ENCODE measurements at regions not wholly inside any gene's neighbourhood (a gene's known extent, or its start where the extent isn't known, plus 50 kb on each side); places are given as distances from the start of the nearest gene placed in this dataset.

- Mint-ChIP-seq H3K27me3 (no peaks in the 10 kb centered on the region), H3K36me3 (ENCODE audit: low read depth) (no peaks in the 10 kb centered on the region), H3K27ac (no peak overlapping the region), H3K9me3 (no peaks in the 10 kb centered on the region), H3K4me3 (no peak overlapping the region), H3K4me1 (no peaks in the 10 kb centered on the region)
- no peak for TF ChIP-seq CTCF (IDR thresholded peaks at IDR 0.05)
- CTCF ChIA-PET, result no interaction called here
- POLR2A ChIA-PET, result no interaction called here
- intact Hi-C loops (cut with micrococcal nuclease), result no loop called here
- DNase-seq (no peak), ATAC-seq (ENCODE audit: low read depth) (no peak)
These were observed 264.9 kb upstream of the TPM1 start for GRCh38 chr15:62777671-62778070.

- POLR2A ChIA-PET, result no interaction called here
- TF ChIP-seq CTCF (IDR thresholded peaks at IDR 0.05), result no peak
These were observed 263.3 kb upstream of the TPM1 start for GRCh38 chr15:62779036-62779770.

GRCh38 chr15:62779899-62780298, 262.6 kb upstream of the TPM1 start:
- no peak for DNase-seq
- Mint-ChIP-seq H3K36me3 (ENCODE audit: low read depth) (no peaks in the 10 kb centered on the region), H3K27ac (no peak overlapping the region), H3K9me3 (no peaks in the 10 kb centered on the region), H3K4me1 (no peaks in the 10 kb centered on the region), H3K4me3 (no peak overlapping the region), H3K27me3 (no peaks in the 10 kb centered on the region)
- ChIA-PET POLR2A (no interaction called here), CTCF (no interaction called here)
- no peak for ATAC-seq (ENCODE audit: low read depth)
- intact Hi-C loops (cut with micrococcal nuclease), result no loop called here
- no peak for TF ChIP-seq CTCF (IDR thresholded peaks at IDR 0.05)

More at GRCh38 chr15:62779036-62779770, 263.3 kb upstream of the TPM1 start:
- no peak for ATAC-seq (ENCODE audit: low read depth)
- Mint-ChIP-seq H3K4me3 (no peak overlapping the region), H3K36me3 (ENCODE audit: low read depth) (no peaks in the 10 kb centered on the region), H3K4me1 (no peaks in the 10 kb centered on the region), H3K27ac (no peak overlapping the region), H3K27me3 (no peaks in the 10 kb centered on the region), H3K9me3 (no peaks in the 10 kb centered on the region)
- no peak for DNase-seq
- CTCF ChIA-PET, result no interaction called here
- intact Hi-C loops (cut with micrococcal nuclease), result no loop called here

GRCh38 chr15:62781081-62781497, 261.5 kb upstream of the TPM1 start:
- Mint-ChIP-seq H3K36me3 (ENCODE audit: low read depth) (no peaks in the 10 kb centered on the region), H3K4me1 (no peaks in the 10 kb centered on the region), H3K27me3 (no peaks in the 10 kb centered on the region), H3K4me3 (no peak overlapping the region), H3K27ac (no peak overlapping the region), H3K9me3 (no peaks in the 10 kb centered on the region)
- ChIA-PET CTCF (no interaction called here), POLR2A (no interaction called here)
- intact Hi-C loops (cut with micrococcal nuclease), result no loop called here
- ATAC-seq (ENCODE audit: low read depth) (no peak), DNase-seq (no peak)
- no peak for TF ChIP-seq CTCF (IDR thresholded peaks at IDR 0.05)

GRCh38 chr15:62782071-62782841, 260.3 kb upstream of the TPM1 start:
- Mint-ChIP-seq H3K27ac (no peak overlapping the region), H3K4me3 (no peak overlapping the region), H3K36me3 (ENCODE audit: low read depth) (no peaks in the 10 kb centered on the region), H3K9me3 (no peaks in the 10 kb centered on the region), H3K4me1 (no peaks in the 10 kb centered on the region), H3K27me3 (no peaks in the 10 kb centered on the region)
- intact Hi-C loops (cut with micrococcal nuclease), result no loop called here
- no peak for ATAC-seq (ENCODE audit: low read depth)
- no peak for DNase-seq
- CTCF ChIA-PET, result interaction anchor here (0.9 to 1.1 kb wide), 2 partner anchors 12 to 312 kb away, joined by 3 read pairs; no protein-coding TSS in a partner anchor
- POLR2A ChIA-PET, result no interaction called here
- TF ChIP-seq CTCF (IDR thresholded peaks at IDR 0.05), result no peak
